ENCODE measurements at regions not wholly inside any gene's neighbourhood (a gene's known extent, or its start where the extent isn't known, plus 50 kb on each side); places are given as distances from the start of the nearest gene placed in this dataset.

GRCh38 chr1:113320972-113321680, 69.2 kb upstream of the MAGI3 start:
- Histone ChIP-seq H3K27me3 (ENCODE audit: control insufficient read depth in 4 of 4, insufficient read depth in 4 of 4, low read length in 3 of 4) (no peaks in the 10 kb centered on the region), H3K4me1 (ENCODE audit: control insufficient read depth in 4 of 4, insufficient read depth in 4 of 4, low read length in 3 of 4) (no peaks in the 10 kb centered on the region), H3K9me3 (ENCODE audit: control insufficient read depth in 4 of 4, low read length in 3 of 4) (no peaks in the 10 kb centered on the region), H3K9ac (ENCODE audit: low read depth in 1 of 2, low read length in 2 of 2) (no peak overlapping the region), H3K4me3 (ENCODE audit: low read depth in 1 of 3, low read length in 3 of 3) (no peak overlapping the region), H3K27ac (ENCODE audit: low read depth in 1 of 2, low read length in 2 of 2) (no peak overlapping the region), H3K36me3 (ENCODE audit: control insufficient read depth in 4 of 4, insufficient read depth in 3 of 4, low read depth in 1 of 4, low read length in 3 of 4) (no peaks in the 10 kb centered on the region)
- no peak for DNase-seq (ENCODE audit: low spot score)
- 63% methylated on average over 3 of the region's 3 CpGs for WGBS
- no peak for TF ChIP-seq TAF1 (conservative IDR thresholded peaks at IDR 0.05)
- TF ChIP-seq ATF3 (IDR thresholded peaks at IDR 0.05): no peak

- WGBS: 90% methylated on average over 3 of the region's 3 CpGs
- no peak overlapping the region for H3K27ac ChIP-seq (ENCODE audit: low read depth in 1 of 2, low read length in 2 of 2)
- H3K36me3 ChIP-seq (ENCODE audit: control insufficient read depth in 4 of 4, insufficient read depth in 3 of 4, low read depth in 1 of 4, low read length in 3 of 4): no peaks in the 10 kb centered on the region
- no peak overlapping the region for H3K9ac ChIP-seq (ENCODE audit: low read depth in 1 of 2, low read length in 2 of 2)
- no peak overlapping the region for H3K4me3 ChIP-seq (ENCODE audit: low read depth in 1 of 3, low read length in 3 of 3)
- H3K4me1 ChIP-seq (ENCODE audit: control insufficient read depth in 4 of 4, insufficient read depth in 4 of 4, low read length in 3 of 4): no peaks in the 10 kb centered on the region
- no peaks in the 10 kb centered on the region for H3K9me3 ChIP-seq (ENCODE audit: control insufficient read depth in 4 of 4, low read length in 3 of 4)
- DNase-seq (ENCODE audit: low spot score): no peak
- no peak for TF ChIP-seq FOXA1 (IDR thresholded peaks at IDR 0.05)
- no peak for TF ChIP-seq SP1 (IDR thresholded peaks at IDR 0.05)
- TF ChIP-seq CTCF (IDR thresholded peaks at IDR 0.05; ENCODE audit: low read depth, low read length, missing input control): no peak
- TF ChIP-seq RAD21 (IDR thresholded peaks at IDR 0.05): no peak
- TF ChIP-seq HNF4A (conservative IDR thresholded peaks at IDR 0.05): no peak
- no peak for TF ChIP-seq YY1 (IDR thresholded peaks at IDR 0.05)
- no peaks in the 10 kb centered on the region for H3K27me3 ChIP-seq (ENCODE audit: control insufficient read depth in 4 of 4, insufficient read depth in 4 of 4, low read length in 3 of 4)
Measured at GRCh38 chr1:113321771-113322387, 68.4 kb upstream of the MAGI3 start.

- H3K27ac ChIP-seq (ENCODE audit: low read depth in 1 of 2, low read length in 2 of 2): no peak overlapping the region
- DNase-seq (ENCODE audit: low spot score): no peak
- WGBS: 88% methylated on average over 1 of the region's 1 CpG
- TF ChIP-seq EGR1 (IDR thresholded peaks at IDR 0.05; ENCODE audit: low read depth in 2 of 2) (no peak), ZBTB33 (IDR thresholded peaks at IDR 0.05) (no peak), FOXA2 (IDR thresholded peaks at IDR 0.05) (no peak), JUND (IDR thresholded peaks at IDR 0.05) (no peak), YY1 (IDR thresholded peaks at IDR 0.05) (no peak), FOXA1 (IDR thresholded peaks at IDR 0.05) (no peak), CTCF (IDR thresholded peaks at IDR 0.05; ENCODE audit: low read depth, low read length, missing input control) (no peak), REST (IDR thresholded peaks at IDR 0.05) (no peak), MAX (IDR thresholded peaks at IDR 0.05) (no peak), HNF4G (IDR thresholded peaks at IDR 0.05) (no peak), RAD21 (IDR thresholded peaks at IDR 0.05) (no peak), ATF3 (IDR thresholded peaks at IDR 0.05) (no peak), RXRA (IDR thresholded peaks at IDR 0.05) (no peak)
Measured at GRCh38 chr1:113322439-113322838, 67.9 kb upstream of the MAGI3 start.

More at GRCh38 chr1:113322439-113322838, 67.9 kb upstream of the MAGI3 start:
- no peak overlapping the region for H3K4me3 ChIP-seq (ENCODE audit: low read depth in 1 of 3, low read length in 3 of 3)
- H3K27me3 ChIP-seq (ENCODE audit: control insufficient read depth in 4 of 4, insufficient read depth in 4 of 4, low read length in 3 of 4): no peaks in the 10 kb centered on the region
- H3K4me1 ChIP-seq (ENCODE audit: control insufficient read depth in 4 of 4, insufficient read depth in 4 of 4, low read length in 3 of 4): no peaks in the 10 kb centered on the region
- no peak overlapping the region for H3K9ac ChIP-seq (ENCODE audit: low read depth in 1 of 2, low read length in 2 of 2)
- no peaks in the 10 kb centered on the region for H3K9me3 ChIP-seq (ENCODE audit: control insufficient read depth in 4 of 4, low read length in 3 of 4)
- H3K36me3 ChIP-seq (ENCODE audit: control insufficient read depth in 4 of 4, insufficient read depth in 3 of 4, low read depth in 1 of 4, low read length in 3 of 4): no peaks in the 10 kb centered on the region
